ENCODE measurements at regions not wholly inside any gene's neighbourhood (a gene's known extent, or its start where the extent isn't known, plus 50 kb on each side); places are given as distances from the start of the nearest gene placed in this dataset.
A peak's percentile ranks its signal among the peaks of the same experiment; 100 is the strongest.

DNA sequence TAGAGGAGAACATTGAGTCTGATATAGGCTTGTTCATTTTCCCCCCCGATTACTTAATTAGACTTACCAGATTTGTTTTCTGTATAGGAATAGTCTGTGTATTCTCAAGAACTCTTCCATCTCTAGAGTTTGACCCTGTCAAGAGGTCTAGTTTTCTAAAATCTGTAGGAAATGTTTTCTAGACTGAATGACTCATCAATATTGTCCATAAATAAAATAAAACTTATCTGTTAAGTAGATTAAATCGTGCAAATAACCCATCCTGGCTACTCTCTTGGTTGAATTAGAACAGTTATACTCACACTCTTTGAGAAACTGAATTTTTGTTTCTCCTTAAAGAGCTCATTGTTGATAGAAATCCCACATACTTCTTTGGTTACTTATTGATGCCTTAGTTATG is 299.2 kb upstream of the CWC22 start:
- 33 to 100% (median 71%) methylated on average over 1 to 2 of the region's 2 CpGs for WGBS, 10 experiments
- Histone ChIP-seq H3K4me1 (replicated peaks in 1 of 2) (peaks cover 0 to 2% of the 10 kb centered on the region in 2 donors), H3K27ac (no peak overlapping the region), H3K4me3 (no peak overlapping the region)
- no peak for ATAC-seq (replicated peaks in 6 of 8)
- in situ Hi-C loops (cut with MboI; ENCODE audit: low pct_unique_long_range_greater_than_20kb in 2 of 9, low sequenced_read_pairs in 9 of 9, unreplicated experiment in 9 of 9): no loop called here

DNA sequence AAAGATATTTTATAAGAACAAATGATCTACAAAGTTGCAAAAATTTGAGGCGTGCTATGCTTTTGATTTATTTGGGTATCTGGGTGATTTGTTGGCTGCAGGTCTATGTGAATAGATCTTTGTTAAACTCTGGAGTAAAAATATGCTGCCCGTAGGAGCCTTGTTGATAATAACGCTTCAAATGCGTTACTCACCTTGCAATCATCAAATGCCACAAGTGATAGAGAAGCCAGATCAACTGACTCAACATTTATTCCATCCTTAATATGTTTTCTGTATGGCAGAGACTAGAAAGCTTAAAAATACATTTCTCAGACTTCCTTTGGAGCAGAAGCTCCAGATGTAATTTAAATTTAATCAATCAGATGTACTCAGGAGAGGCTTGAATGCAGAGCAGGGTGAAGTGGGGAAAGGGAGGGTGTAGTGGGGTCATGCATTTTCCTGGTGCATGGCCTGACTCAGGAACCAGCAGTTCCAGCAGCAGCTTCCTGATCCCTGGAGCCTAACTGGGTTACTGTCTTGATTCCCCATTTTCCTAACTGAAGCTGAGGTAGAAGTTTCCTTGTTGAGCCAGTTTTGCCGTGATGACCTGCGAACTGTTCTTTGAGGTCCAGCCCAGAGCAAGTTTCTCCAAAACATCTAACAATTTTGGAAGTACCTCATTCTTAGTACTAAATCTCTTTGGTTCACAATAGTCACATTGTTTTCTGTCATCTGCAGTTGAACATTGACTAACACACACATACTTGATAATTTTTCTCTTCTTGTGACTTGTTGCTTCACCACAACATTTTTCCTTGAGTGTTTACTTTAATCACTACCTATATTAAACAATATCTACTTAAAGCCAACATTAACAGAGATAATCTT is 284.7 kb upstream of the CWC22 start:
- Histone ChIP-seq H3K4me1 (replicated peaks in 1 of 2) (no peaks in the 10 kb centered on the region), H3K27ac (no peak overlapping the region), H3K4me3 (no peak overlapping the region)
- 24 to 100% (median 80%) methylated on average over 1 to 6 of the region's 6 CpGs; no CpG with 5 or more reads in 1 of the 10 experiments for WGBS, 10 experiments
- ATAC-seq (replicated peaks in 6 of 8): peak in 2 of 8 experiments; percentile 66 to 90
- in situ Hi-C loops (cut with MboI; ENCODE audit: low pct_unique_long_range_greater_than_20kb in 2 of 9, low sequenced_read_pairs in 9 of 9, unreplicated experiment in 9 of 9): no loop called here

DNA sequence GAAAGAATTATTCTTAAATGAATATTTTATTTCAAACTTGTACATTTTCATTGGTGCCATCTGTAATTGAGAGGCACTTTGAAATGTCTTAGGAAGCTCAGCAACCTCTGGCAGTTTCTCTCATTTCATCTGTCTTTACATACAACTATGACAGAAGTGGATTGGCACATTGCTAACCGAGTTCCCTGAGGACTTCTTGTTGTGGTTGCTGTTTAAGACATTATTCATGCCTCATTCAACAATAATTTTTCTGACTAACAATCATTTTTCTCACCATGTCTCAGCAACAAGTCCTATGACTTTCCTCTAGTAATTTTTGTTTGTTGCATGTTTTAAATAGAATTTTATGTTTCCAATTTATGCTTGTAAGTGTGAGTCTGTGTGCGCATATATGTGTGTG is 284.0 kb upstream of the CWC22 start:
- H3K4me3 ChIP-seq: no peak overlapping the region
- no peak overlapping the region for H3K27ac ChIP-seq
- H3K4me1 ChIP-seq (replicated peaks in 1 of 2): no peaks in the 10 kb centered on the region
- WGBS, 10 experiments: 0 to 39% (median 20%) methylated on average over 1 to 2 of the region's 2 CpGs; no CpG with 5 or more reads in 1 of the 10 experiments
- in situ Hi-C loops (cut with MboI; ENCODE audit: low pct_unique_long_range_greater_than_20kb in 2 of 9, low sequenced_read_pairs in 9 of 9, unreplicated experiment in 9 of 9): no loop called here
- peak in 2 of 8 experiments; percentile 18 to 49 for ATAC-seq (replicated peaks in 6 of 8)

DNA sequence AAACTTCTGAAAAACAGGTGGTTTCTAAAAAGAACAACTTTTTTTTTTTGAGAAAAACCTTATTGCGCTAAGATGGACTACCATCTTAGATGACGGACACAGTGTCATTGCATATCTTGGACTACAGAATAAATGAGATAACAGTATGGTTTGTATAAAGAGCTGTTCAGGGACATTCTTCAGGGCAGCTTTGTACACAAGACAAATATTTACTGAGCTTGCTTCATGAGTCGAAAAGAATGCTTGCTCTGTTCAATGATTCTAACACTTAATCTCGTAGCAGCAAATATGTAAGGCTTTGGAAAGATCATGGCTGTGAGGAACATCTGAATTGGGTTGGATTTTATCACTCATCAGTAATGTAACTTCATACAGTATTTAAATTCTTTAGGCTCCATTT is 282.5 kb upstream of the CWC22 start:
- WGBS, 10 experiments: 60 to 100% (median 96%) methylated on average over 1 to 4 of the region's 4 CpGs
- H3K27ac ChIP-seq: no peak overlapping the region
- in situ Hi-C loops (cut with MboI; ENCODE audit: low pct_unique_long_range_greater_than_20kb in 2 of 9, low sequenced_read_pairs in 9 of 9, unreplicated experiment in 9 of 9): no loop called here
- peak in 1 of 8 experiments; percentile 36 for ATAC-seq (replicated peaks in 6 of 8)
- no peak overlapping the region for H3K4me3 ChIP-seq
- H3K4me1 ChIP-seq (replicated peaks in 1 of 2): no peaks in the 10 kb centered on the region

DNA sequence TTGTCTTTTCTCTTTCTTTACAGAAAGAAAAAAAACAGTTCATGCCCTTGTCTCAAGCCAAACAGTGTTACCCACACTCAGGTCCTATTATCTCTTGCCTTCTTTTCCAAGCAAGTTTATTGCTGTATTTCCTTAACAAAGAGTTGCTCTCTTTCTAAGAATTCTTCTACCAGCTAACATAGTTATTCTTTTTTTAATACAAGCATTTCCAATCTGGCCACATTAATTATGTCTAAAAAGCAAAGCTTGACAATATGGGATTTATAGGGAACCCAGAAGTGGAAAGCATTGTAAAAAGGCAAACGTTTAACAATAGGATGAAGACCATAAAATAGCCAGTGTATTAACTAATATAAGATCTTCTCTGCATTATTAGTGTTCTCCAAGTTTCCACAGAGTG is 272.5 kb upstream of the CWC22 start:
- in situ Hi-C loops (cut with MboI; ENCODE audit: low pct_unique_long_range_greater_than_20kb in 2 of 9, low sequenced_read_pairs in 9 of 9, unreplicated experiment in 9 of 9): no loop called here
- no peak for ATAC-seq (replicated peaks in 6 of 8)
- 0 to 75% (median 57%) methylated on average over 1 of the region's 1 CpG; no CpG with 5 or more reads in 3 of the 10 experiments for WGBS, 10 experiments
- no peak overlapping the region for H3K27ac ChIP-seq
- peaks cover 0 to 5% of the 10 kb centered on the region in 2 donors for H3K4me1 ChIP-seq (replicated peaks in 1 of 2)
- no peak overlapping the region for H3K4me3 ChIP-seq

DNA sequence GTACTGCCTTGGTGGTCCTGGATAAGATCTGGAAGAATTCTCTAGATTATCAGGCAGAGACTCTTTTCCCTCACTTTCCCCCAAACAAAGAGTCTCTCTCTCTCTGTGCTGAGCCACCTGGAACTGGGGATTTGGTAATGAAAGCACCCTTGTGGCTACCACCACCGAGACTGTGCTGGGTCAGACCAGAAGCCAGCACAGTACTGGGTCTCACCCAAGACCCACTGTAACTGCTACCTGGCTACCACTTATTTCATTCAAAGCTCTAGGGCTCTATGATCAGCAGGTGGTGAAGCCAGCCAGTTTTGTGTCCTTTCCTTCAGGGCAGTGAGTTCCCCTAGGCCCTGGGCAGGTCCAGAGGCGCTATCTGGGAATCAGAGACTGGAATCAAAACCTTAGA is 269.6 kb upstream of the CWC22 start:
- in situ Hi-C loops (cut with MboI; ENCODE audit: low pct_unique_long_range_greater_than_20kb in 2 of 9, low sequenced_read_pairs in 9 of 9, unreplicated experiment in 9 of 9): no loop called here
- WGBS, 10 experiments: 33 to 100% (median 86%) methylated on average over 1 to 2 of the region's 2 CpGs; no CpG with 5 or more reads in 5 of the 10 experiments

DNA sequence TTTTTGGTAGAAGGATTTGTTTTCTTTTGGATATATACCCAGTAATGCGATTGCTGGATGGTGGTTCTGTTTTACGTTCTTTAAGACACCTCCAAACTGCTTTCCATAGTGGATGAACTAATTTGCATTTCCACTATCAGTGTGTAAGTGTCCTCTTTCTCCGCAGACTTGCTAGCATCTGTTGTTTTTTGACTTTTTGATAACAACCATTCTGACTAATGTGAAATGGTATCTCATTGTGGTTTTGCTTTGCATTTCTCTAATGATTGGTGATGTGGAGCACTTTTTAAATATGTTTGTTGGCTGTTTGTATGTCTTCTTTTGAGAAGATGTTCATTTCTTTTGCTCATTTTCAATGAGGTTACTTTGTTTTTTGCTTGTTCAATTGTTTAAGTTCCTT is 260.9 kb upstream of the CWC22 start:
- no peak for ATAC-seq (replicated peaks in 6 of 8)
- Histone ChIP-seq H3K4me1 (replicated peaks in 1 of 2) (no peaks in the 10 kb centered on the region), H3K4me3 (no peak overlapping the region), H3K27ac (no peak overlapping the region)
- 24 to 100% (median 96%) methylated on average over 1 to 3 of the region's 3 CpGs for WGBS, 10 experiments
- in situ Hi-C loops (cut with MboI; ENCODE audit: low pct_unique_long_range_greater_than_20kb in 2 of 9, low sequenced_read_pairs in 9 of 9, unreplicated experiment in 9 of 9): no loop called here

More for the DNA sequence above, 269.6 kb upstream of the CWC22 start:
- ATAC-seq (replicated peaks in 6 of 8): no peak
- Histone ChIP-seq H3K4me3 (no peak overlapping the region), H3K4me1 (replicated peaks in 1 of 2) (peaks cover 0 to 3% of the 10 kb centered on the region in 2 donors), H3K27ac (no peak overlapping the region)

DNA sequence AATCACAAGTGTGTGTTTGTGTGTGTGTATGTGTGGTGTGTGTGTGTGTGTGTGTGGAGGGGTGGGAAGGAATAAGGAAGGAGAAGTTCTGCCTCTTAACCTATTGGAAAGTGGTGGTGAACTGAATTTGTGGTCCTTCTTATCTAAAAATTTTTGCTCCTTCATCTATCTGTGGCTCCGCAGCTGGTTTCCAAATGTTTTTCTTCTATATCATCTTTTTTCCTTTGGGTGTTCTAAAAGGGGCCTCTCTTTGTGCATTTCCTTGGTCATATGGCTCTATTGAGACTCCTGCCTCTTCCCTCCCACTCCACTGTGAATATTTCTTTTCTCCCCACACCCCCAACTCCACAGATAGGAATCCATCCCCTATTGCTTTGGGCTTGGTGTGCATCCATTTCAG is 254.9 kb upstream of the CWC22 start:
- 0 to 100% (median 100%) methylated on average over 1 of the region's 1 CpG; no CpG with 5 or more reads in 4 of the 10 experiments for WGBS, 10 experiments
- H3K4me3 ChIP-seq: no peak overlapping the region
- no peak for ATAC-seq (replicated peaks in 6 of 8)
- in situ Hi-C loops (cut with MboI; ENCODE audit: low pct_unique_long_range_greater_than_20kb in 2 of 9, low sequenced_read_pairs in 9 of 9, unreplicated experiment in 9 of 9): no loop called here
- H3K4me1 ChIP-seq (replicated peaks in 1 of 2): peaks cover 0 to 2% of the 10 kb centered on the region in 2 donors
- no peak overlapping the region for H3K27ac ChIP-seq

DNA sequence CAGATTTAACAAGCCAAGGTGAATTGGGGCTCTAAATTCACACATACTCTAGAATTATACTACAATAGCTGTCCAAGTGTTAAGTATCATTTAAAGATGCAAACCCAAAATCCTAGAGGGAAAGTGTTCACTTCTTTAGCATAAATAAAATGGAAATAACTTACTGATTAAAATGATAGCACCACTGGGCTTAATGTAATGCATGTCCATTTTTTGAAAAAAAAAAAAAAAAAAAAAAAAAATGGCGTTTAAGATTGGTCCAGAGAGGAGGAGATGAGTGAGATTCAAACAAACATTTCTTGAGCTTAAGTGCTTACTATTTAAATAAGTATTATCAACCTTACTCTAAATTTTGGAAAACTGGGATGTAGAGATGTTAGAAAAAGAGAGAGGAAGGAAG is 251.5 kb upstream of the CWC22 start:
- Histone ChIP-seq H3K4me3 (no peak overlapping the region), H3K27ac (no peak overlapping the region), H3K4me1 (replicated peaks in 1 of 2) (peaks cover 0 to 2% of the 10 kb centered on the region in 2 donors)
- in situ Hi-C loops (cut with MboI; ENCODE audit: low pct_unique_long_range_greater_than_20kb in 2 of 9, low sequenced_read_pairs in 9 of 9, unreplicated experiment in 9 of 9): no loop called here
- 0 to 100% (median 80%) methylated on average over 1 of the region's 1 CpG; no CpG with 5 or more reads in 1 of the 10 experiments for WGBS, 10 experiments
- no peak for ATAC-seq (replicated peaks in 6 of 8)

DNA sequence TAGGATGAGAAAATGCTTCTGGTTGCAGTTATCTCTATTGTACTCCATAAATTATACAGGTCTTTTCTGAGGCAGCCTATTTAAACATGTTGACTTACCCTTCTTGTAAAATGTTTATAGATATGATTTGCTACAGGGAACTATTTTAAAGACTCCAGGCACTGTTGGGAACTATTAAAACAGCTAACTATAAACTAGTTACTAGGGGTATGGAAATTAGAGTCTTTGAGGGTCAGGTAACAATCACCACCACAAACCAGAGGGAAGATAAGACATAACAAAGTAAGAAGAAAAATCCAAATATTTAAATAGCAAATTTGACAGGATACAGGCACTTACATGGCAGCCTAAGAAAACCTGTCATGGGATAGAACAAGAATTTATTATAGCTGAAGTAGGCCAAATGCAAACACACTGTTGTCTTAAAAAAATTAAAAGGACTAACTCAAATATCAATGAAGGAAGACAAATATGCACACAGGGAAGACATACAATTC is 251.0 kb upstream of the CWC22 start:
- Histone ChIP-seq H3K27ac (no peak overlapping the region), H3K4me1 (replicated peaks in 1 of 2) (peaks cover 0 to 2% of the 10 kb centered on the region in 2 donors), H3K4me3 (no peak overlapping the region)
- in situ Hi-C loops (cut with MboI; ENCODE audit: low pct_unique_long_range_greater_than_20kb in 2 of 9, low sequenced_read_pairs in 9 of 9, unreplicated experiment in 9 of 9): no loop called here
- no peak for ATAC-seq (replicated peaks in 6 of 8)

DNA sequence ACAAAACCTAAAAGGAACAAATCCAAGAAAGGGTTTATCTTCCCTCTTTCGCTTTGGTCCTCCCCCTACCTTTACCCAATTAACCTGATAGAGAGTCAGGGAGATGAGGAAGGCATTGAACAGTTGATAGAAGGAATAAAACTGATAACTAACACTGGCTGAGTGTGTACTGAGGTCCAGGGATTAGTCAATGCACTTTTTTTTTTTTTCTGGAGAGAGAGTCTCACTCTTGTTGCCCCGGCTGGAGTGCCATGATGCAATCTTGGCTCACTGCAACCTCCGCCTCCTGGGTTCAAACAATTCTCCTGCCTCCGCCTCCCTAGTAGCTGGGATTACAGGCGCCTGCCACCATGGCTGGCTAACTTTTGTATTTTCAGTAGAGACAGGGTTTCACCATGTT is 250.2 kb upstream of the CWC22 start:
- H3K27ac ChIP-seq: no peak overlapping the region
- in situ Hi-C loops (cut with MboI; ENCODE audit: low pct_unique_long_range_greater_than_20kb in 2 of 9, low sequenced_read_pairs in 9 of 9, unreplicated experiment in 9 of 9): no loop called here
- H3K4me3 ChIP-seq: no peak overlapping the region
- no peak for ATAC-seq (replicated peaks in 6 of 8)
- WGBS, 10 experiments: 33 to 100% (median 88%) methylated on average over 1 to 4 of the region's 5 CpGs; no CpG with 5 or more reads in 3 of the 10 experiments
- peaks cover 0 to 2% of the 10 kb centered on the region in 2 donors for H3K4me1 ChIP-seq (replicated peaks in 1 of 2)

DNA sequence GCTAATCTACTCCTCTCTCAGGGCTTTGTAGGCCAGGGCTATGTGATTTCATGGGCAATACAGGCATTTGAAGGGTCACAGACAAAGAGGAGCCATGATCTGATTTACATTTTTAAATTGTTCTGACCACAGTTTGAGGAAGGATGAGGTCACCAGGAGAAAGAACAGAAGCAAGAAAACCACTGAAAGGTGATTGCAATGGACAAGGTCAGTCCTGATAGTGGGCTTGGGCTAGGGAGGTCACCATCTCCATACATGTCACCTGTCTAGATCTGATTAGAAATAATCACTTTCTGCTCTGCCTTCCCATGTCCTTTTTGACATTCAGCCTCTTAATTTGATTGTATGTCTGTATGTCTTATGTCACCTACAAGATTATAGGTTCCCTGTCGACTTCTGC is 248.9 kb upstream of the CWC22 start:
- in situ Hi-C loops (cut with MboI; ENCODE audit: low pct_unique_long_range_greater_than_20kb in 2 of 9, low sequenced_read_pairs in 9 of 9, unreplicated experiment in 9 of 9): no loop called here
- H3K4me3 ChIP-seq: no peak overlapping the region
- peak in 1 of 8 experiments; percentile 58 for ATAC-seq (replicated peaks in 6 of 8)
- H3K27ac ChIP-seq: no peak overlapping the region
- 0 to 89% (median 17%) methylated on average over 1 of the region's 1 CpG; no CpG with 5 or more reads in 3 of the 10 experiments for WGBS, 10 experiments
- peaks cover 0 to 2% of the 10 kb centered on the region in 2 donors for H3K4me1 ChIP-seq (replicated peaks in 1 of 2)

DNA sequence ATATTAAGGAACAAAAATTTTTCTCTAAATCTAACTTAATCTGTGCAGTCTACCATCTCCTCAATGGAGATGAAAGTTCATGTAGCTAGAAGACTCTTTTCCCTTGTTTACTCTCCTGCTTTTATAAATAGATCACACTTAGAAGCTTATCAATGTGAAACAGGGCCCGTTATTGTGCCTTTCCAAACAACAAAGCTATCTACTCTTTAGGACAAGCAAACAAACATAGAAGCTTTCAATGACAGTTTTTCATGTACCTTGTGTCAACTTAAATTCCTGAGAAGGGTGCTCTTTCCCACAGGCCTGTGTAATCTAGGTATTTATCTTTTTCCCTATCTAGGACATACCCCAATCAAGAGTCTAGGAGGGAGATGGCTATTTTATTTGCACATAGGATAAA is 247.8 kb upstream of the CWC22 start:
- Histone ChIP-seq H3K4me1 (replicated peaks in 1 of 2) (peaks cover 0 to 2% of the 10 kb centered on the region in 2 donors), H3K4me3 (no peak overlapping the region), H3K27ac (no peak overlapping the region)
- in situ Hi-C loops (cut with MboI; ENCODE audit: low pct_unique_long_range_greater_than_20kb in 2 of 9, low sequenced_read_pairs in 9 of 9, unreplicated experiment in 9 of 9): no loop called here
- ATAC-seq (replicated peaks in 6 of 8): no peak
- WGBS, 10 experiments: 63 to 100% (median 88%) methylated on average over 1 of the region's 1 CpG; no CpG with 5 or more reads in 3 of the 10 experiments
